ENCODE measurements at regions not wholly inside any gene's neighbourhood (a gene's known extent, or its start where the extent isn't known, plus 50 kb on each side); places are given as distances from the start of the nearest gene placed in this dataset.

DNA sequence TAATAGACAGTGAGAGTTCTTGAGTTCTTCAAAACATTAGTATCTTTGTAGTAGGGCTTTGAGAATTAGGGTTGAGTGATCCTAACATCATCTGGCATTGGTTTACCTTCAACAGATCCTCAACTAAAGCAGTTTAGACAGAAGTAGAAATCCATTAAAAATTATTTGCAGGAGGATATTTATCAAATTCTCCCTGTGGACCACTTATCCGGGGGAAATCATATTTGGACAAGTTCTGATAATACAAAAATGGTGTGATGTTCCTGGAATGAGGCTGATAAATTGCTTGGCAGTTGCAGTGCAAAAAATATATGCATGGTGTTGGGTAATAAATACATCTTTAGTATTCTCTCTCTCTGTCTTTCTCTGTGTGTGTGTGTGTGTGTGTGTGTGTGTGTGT is 115.1 kb upstream of the CHODL start:
- TF ChIP-seq, protein P1, sequence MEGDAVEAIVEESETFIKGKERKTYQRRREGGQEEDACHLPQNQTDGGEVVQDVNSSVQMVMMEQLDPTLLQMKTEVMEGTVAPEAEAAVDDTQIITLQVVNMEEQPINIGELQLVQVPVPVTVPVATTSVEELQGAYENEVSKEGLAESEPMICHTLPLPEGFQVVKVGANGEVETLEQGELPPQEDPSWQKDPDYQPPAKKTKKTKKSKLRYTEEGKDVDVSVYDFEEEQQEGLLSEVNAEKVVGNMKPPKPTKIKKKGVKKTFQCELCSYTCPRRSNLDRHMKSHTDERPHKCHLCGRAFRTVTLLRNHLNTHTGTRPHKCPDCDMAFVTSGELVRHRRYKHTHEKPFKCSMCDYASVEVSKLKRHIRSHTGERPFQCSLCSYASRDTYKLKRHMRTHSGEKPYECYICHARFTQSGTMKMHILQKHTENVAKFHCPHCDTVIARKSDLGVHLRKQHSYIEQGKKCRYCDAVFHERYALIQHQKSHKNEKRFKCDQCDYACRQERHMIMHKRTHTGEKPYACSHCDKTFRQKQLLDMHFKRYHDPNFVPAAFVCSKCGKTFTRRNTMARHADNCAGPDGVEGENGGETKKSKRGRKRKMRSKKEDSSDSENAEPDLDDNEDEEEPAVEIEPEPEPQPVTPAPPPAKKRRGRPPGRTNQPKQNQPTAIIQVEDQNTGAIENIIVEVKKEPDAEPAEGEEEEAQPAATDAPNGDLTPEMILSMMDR (IDR thresholded peaks at IDR 0.05): no peak
- no peak for TF ChIP-seq ZFX (IDR thresholded peaks at IDR 0.05; ENCODE audit: borderline replicate concordance)
